HG02588 (cell line): ENCODE measurements at regions not wholly inside any gene's neighbourhood (a gene's known extent, or its start where the extent isn't known, plus 50 kb on each side); places are given as distances from the start of the nearest gene placed in this dataset.

ENCODE experiments used
- ATAC-seq: cut with Tn5 transposase; IDR thresholded peaks from one replicate; pipeline ENCODE4 v1.9.1; 2021; ENCODE audit warnings: mild to moderate bottlenecking, moderate library complexity; ENCODE audit not compliant: unreplicated experiment

DNA sequence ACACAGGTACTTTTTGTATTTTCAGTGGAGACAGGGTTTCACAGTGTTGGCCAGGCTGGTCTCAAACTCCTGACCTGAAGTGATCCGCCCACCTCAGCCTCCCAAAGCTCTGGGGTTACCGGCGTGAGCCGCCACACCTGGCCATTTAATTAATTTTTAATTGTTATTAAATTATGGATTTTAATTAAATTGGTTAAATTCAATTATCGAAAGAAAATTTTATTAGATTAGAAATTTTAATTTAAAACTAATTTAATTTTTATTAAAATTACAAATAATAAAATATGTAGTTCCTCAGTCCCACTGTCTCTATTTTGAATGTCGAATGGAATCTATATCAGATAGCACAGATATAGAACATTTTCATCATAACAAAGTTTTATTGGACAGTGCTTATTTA, 416.5 kb downstream of the GABRG2 start:
- ATAC-seq = no peak

DNA sequence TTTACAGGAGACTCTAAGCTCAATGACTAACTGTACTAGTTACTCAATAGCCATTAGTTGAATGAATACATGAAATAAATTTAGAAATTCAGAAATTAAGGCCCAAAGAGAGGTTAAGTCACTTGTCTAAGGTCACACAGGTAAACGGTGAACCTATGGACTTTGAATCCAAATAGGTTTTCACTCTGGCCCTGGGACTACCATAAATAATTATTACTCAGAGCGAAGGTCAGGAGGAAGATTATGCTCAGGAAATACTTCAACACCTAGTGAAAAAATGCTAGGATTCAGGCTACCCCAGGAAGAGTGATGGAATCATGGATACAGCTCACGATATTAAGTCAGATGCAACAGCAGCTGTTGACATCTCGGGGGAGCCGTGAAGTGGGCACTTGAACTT, 417.4 kb downstream of the GABRG2 start:
- ATAC-seq = no peak

DNA sequence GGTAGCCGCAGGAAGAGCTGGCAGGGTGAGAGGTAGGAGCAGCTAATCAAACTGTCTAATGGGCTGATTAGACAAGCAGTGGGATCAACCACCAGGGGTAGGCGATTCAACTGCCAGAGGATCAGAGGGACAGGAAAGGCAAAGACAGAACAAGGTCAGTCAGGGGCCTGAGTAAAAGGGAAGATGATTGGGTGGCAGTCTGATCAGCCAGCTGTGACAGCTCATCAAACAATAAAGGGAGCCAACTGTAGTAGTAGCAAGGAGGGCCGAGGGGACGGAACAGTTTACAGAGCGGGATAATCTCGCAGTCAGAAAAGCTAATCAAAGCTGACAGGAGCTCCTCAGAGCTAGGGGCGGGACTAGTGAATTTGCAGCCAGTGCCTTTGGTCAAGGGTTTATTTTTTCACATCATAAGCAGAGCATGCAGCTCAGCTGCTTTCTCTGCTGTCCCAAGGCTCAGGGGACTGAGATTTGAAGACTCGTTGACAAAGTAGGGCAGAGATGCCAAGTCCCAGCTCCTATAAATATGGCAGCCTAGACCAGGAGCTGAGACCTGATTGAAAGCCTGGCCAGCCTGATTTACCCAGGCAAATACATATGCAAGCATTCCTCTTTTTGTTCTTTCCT, 418.2 kb downstream of the GABRG2 start:
- no peak for ATAC-seq

DNA sequence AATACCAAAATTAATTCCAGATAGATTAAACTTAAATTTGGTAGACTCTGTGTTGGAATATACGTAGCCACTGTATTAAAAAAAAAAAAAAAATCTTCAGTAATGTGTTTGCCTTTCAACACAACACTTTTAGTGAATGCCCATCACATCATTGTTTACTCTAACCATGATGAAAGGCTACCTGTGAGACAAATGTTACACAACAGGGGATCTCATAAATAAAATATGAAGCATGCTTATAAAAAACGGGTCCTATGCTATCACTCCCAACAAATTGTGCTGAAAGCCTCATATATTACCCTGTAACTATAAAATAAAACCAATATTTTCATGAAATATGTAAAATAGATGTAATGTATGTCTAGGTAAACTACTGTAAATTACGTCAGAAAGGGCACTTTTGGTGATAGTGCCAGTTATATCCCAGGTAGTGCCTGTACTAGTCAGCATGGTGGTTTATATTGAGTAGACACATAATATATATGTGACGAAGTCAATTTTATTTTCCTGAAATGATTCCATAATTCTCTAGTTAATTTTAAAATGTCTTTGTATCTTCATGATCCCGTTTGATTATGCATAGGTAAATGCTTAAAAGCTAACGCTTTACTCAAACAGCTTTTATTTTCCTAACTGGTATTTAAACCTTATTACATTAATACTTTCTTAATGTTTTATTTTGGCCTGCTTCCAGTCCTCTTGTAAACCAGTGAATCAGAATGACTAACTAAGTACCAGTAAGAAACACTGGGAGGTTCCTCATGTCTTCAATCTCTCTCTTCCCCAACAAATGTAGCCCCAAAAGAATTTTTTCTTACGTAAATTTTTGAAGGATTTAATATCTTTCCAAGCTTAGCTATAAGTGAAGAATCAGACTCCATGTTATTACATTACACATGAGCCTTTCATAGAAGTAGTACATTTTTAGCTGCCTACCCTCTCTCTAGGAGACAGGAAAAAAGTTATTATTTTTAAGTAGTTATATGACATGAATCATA, 420.3 kb downstream of the GABRG2 start:
- ATAC-seq = no peak

DNA sequence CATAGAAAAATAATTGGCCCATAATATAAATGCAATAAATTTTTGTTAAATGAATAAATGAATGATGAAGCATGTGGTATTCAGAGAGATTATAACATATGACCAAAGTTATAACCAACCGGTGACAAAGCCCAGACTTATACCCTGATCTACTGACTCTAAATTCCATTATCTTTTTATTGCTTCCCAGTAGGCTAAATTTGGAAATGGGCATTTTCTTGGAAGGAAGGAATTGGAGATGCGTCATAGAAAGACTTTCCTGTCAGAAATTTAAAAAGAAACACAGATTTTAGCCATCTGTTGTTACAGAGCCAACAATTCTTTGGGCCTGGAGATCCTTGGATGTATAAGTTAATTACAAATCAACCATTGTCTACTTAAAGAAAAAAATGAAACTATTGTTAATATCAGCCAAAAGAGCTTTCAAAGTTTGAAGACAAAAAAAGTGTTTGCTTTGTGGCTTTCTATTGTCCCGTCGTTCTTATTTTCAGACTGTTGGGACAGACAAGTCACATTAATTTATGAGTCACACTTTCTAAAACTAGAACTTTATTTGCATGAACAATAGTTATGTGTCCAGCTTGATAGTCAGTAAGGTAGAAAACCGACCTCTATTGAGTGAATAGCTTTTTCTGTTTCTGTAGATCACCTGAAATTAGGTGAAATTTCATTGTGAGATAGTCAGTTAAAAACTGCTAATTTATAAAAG, 428.7 kb downstream of the GABRG2 start:
- no peak for ATAC-seq

DNA sequence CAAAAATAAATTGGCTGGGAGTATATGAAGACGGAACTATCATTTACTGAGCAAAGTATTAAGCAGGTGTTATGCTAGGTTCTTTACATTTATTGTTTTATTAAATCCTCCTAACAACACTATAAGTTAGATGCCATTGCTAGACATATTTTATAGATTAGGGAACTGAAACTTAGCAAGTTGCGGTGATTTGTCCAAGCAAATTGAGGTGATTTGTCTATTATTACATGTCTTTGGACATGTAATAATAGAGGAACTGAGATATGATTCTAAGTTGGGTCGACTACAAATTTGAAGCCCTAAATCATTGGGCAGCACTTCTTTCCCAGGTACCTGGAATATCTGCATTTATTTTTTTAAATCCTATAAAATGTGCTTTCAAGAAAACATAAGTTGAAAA, 429.9 kb downstream of the GABRG2 start:
- ATAC-seq = no peak

DNA sequence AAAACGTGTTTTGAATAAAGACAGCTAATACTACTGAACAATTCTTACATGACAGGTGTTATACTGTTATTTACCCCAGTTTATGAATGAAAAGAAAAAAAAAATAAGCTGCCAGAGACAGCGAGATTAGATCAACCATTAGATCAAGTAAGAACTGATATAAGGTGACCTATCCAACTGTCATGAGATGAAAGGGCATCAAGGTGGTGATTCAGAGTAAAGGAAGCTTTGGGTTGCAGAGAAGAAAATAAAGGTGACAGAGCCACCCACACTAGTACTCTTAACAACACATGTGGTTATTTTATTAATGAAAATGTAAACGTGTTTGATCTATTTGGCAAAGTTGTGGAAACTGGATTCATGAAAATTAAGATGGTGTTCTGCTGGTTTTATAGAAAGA, 435.2 kb downstream of the GABRG2 start:
- no peak for ATAC-seq

DNA sequence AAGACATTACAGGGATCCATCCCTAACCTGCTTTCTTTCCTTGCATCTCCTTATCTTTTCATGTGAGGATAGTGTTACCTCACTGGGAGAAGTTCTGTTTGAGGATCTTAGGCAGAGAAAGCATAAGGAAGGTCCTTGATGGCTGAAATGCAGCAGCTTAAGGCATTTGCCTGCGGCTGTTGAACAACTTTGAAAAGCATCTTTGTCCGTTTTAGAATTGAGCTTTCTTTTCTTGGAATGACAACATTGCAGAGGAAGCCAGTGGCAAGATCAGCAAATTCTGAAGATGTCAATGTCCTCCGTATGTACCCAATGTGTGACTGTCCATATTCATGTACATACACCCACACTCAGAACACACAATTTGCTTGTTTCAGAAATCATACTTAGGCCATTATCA, 436.2 kb downstream of the GABRG2 start:
- no peak for ATAC-seq

DNA sequence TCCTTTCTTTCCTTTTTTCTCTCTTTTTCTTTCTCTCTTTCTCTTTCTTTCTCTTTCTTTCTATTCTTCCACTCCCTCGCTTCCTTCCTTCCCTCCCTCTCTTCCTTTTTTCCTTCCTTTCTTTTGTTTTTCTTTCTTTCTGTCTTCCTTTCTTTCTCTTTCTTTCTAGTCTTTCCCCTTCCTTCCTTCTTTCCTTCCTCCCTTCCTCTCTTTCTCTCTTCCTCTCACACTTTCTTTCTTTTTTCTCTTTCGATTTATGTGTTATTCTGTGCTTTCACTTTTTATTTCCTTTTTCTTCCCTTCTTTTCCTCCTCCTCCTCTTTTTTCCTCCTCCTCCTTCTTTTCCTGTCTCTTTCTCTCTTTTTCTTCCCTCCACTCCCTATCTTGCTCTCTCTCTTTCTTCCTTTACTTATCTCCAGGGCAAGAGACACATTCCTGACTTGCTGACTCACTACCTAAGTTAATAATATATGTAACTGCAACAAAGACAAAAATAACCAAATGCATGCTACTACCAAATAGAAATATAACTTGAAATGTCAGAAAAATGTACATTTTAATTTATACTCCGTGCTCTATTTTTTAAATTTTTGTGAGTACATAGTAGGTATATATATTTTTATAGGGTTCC, 445.5 kb downstream of the GABRG2 start:
- ATAC-seq = no peak

DNA sequence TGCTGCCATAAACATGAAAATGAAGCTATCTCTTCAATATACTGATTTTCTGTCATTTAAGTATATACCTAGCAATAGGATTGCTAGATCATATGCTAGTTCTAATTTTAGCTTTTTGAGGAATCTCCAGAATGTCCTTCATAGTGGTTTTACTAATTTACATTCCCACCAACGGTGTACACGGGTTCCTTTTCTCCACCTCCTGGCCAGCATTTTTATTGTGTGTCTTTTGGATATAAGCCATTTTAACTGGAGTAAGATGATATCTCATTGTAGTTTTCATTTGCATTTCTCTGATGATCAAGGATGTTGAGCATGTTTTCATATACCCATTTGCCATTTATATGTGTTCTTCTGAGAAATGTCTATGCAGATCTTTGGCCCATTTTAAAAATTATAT, 446.5 kb downstream of the GABRG2 start:
- ATAC-seq = no peak

DNA sequence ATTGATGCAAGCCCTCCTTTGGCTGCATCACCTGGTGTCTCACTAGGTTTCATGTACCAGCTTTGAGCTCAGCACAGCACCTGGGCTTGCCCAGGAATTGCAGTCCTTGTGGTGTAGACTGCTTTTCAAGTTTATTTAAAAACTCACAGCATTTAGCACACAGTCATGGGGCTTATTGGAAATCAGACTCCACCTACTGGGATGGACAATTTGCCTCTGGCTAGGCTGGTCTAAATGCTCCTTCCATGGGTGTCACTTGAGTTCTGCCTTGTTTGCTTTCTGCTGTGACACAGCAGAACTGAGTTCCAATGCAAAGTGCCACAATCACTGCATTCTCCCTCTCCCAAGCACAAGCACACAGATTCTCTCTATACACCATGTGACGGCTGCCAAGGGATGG, 453.3 kb downstream of the GABRG2 start:
- no peak for ATAC-seq

DNA sequence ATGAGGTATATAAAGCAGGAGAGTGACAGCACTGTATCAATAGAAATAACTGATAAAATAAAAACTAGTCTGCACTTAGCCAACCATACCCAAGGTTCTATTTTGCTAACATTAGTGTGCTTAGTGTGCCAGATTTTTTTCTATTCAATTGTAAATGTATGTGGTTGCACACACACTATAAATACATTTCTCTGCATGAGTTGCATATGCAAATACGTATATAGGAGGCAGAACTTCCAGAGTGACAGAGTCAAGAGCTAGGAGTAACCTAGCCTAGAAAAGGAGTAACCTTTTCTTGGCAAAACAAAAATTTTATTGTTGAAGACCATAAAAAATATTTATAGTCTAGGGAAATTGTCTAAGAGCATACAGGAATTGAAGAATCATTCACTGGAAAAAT, 461.6 kb downstream of the GABRG2 start:
- no peak for ATAC-seq

DNA sequence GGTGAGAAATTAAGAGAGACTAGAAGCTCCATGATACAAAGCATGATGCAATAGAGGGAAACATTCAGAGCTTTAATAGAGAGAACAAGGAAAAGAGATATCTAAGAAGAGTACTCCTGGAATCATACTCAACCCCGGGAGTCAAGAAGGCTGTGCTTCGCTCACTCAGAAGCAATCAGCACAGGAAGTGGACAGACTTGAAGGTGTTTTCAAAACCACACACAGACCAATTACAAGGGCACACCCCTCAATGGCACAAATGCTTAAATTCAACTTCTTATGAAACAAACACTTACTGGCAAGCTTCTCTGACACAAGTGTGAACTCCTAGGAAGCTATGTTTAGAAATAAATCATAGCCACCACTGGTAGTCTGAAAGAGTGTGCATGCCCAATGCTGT, 462.3 kb downstream of the GABRG2 start:
- no peak for ATAC-seq

DNA sequence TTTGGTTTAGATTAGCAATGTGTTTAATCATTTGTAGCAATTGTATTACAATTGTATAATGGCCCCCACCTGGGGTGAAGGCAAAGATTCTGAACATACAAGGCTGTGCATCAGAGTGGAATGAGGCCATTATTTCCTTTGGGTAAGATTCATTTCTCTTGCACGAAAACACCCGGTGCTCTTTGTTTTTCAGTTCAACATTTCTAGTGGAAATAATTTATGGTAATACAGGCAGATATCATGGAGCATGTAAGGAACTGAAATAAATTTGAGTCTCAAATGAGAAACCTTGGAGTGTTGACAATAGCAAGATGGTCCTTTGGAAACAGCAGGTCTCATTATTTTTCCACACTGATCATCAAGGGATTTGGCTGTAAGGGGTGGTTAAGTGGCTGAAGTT, 475.9 kb downstream of the GABRG2 start:
- ATAC-seq = no peak

DNA sequence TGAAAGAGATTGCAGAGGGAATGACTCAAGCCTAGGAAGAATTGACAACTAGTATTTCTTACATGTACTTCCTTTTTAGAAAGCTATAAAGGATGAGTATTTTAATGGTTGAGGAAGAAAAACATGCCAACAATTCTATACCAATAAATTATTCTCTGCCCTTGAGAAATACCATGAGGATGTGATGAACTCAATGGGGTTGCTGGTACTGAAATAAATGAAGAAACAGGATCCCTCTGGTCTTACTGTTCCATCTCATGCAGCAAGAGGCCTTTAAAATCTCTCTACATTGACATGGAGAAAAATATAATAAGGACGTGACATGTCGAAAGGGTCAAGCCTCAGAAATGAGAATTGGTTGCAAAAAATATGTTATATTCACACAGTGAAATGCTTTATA, 477.3 kb downstream of the GABRG2 start:
- no peak for ATAC-seq

DNA sequence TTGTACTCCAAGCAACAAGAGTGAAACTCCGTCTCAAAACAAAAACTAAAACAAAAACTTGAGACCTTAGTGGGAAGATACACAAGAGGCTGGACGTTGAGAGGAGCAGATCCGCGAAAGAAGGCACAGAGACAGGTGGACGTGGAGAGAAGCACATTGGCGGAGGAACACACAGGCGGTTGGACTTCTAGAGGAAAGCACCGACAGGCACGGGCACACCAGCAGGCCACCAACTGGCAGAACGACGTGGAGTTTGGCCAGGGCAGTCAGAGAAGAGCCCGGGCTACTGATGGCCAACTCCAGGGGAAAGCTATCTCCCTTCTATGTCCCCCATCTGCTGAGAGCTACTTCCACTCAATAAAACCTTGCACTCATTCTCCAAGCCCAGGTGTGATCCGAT, 482.7 kb downstream of the GABRG2 start:
- no peak for ATAC-seq

DNA sequence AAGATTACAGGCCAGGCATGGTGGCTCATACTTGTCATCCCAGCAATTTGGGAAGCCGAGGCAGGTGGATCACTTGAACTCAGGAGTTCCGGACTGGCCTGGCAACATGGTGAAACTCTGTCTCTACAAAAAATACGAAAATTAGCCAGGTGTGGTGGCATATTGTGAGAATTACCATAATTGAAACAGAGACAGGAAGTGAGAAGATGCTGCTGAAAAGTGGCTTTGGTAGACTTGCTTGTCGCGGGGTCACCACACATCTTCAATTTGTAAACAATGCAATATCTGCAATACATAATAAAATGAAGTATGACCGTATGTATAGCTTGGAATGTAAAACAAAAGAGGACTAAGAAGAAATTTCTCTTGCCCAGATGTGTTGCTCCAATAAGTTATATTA, 490.5 kb downstream of the GABRG2 start:
- no peak for ATAC-seq

DNA sequence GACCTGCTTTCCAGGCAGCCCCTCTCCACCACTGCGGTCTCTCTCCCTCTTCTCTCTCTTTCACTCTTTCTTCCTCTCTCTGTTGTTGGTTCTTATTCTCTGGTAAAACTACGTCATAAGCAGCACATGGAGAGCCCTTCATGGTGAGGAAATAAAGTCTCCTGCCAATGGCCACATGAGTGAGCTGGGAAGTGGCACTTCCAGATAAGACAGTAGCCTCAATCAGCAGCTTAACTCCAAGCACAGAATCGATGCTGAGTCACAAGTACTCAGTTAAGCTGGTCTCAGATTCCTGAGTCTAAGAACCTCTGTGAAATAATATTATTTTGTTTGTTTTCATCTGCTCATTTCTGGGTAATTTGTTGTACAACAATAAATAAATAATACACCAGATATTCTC, 500.1 kb downstream of the GABRG2 start:
- no peak for ATAC-seq

DNA sequence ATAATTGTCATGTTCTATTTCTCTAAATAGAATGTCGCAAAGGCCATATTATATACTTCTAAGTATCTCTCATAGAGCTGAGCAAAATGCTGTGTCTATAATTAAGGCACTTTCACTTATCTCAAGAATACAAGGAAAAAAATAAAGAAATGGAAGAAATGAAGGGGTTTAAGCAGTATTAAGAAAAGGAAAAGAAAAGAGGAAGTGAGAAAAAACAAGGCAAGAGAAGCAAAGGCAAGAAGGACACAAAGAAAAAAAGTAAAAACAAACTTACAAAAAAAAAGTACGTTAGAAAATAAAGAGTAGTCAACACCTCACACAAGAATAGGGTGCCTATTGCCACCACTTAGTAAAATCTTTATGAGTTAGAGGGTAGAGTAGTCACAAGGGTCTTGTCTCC, 506.2 kb downstream of the GABRG2 start:
- no peak for ATAC-seq

DNA sequence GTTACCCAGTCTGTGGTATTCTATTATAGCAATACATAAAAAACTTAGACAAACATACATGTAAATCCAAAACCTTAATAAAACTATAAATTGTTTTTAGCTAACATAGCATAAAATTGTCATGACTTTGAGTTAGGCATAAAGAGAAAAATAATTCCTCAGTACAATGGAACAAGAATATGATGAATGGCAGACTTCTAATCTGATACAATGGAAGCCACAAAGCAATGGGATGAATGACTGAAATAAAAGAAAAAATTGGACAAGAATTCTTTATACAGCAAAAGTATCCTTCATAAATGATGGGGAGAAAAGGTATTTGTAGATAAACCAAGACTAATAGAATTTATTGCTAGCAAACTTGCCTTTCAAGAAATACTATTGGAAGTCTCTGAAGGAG, 524.2 kb downstream of the GABRG2 start:
- ATAC-seq = no peak

DNA sequence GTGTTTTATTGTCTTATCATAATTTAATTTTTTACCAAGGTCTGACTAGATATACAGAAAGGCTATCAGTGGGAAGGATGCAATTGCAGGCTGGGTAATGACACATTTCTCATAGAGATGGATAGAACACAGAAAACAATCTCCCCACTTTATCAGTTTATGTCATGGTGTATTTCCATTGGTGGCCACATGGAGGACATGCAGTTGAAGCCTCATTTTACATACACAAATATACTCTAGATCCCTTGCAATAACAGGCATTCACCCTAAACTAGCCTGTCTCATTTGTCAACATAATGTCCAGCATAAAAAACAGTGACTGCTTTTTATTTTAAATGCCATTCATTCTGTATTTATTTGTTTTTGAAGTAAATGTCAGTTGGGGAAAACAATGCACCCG, 526.3 kb downstream of the GABRG2 start:
- no peak for ATAC-seq
